HG03280 (cell line): ENCODE measurements at regions not wholly inside any gene's neighbourhood (a gene's known extent, or its start where the extent isn't known, plus 50 kb on each side); places are given as distances from the start of the nearest gene placed in this dataset.
"Not testable (repeated sequence)": the region's sequence is repeated elsewhere in the genome, so short reads cannot be mapped to it uniquely, and the experiment has no call there.

Source experiments
- ATAC-seq: cut with Tn5 transposase; IDR thresholded peaks from one replicate; pipeline ENCODE4 v1.9.1; 2021; ENCODE audit warnings: mild to moderate bottlenecking, moderate library complexity; ENCODE audit not compliant: unreplicated experiment

- no peak for ATAC-seq
Measured at GRCh38 chr6:170003451-170004160, 252.2 kb downstream of the ERMARD start.

GRCh38 chr6:170003027-170003426 lies 251.6 kb downstream of the ERMARD start:
- no peak for ATAC-seq

- not testable (repeated sequence) for ATAC-seq
Measured at GRCh38 chr6:170001782-170002181, 250.4 kb downstream of the ERMARD start.

- no peak for ATAC-seq
Measured at GRCh38 chr6:170000071-170000843, 248.8 kb downstream of the ERMARD start.

GRCh38 chr6:169999367-169999766 lies 247.9 kb downstream of the ERMARD start:
- ATAC-seq, result no peak

- no peak for ATAC-seq
Measured at GRCh38 chr6:169998457-169998856, 247.0 kb downstream of the ERMARD start.

- ATAC-seq, result no peak
Measured at GRCh38 chr6:169997930-169998218, 246.5 kb downstream of the ERMARD start.

- ATAC-seq, result no peak
Measured at GRCh38 chr6:169997187-169997929, 245.9 kb downstream of the ERMARD start.

GRCh38 chr6:169996378-169997051 lies 245.1 kb downstream of the ERMARD start:
- ATAC-seq, result no peak

- no peak for ATAC-seq
Measured at GRCh38 chr6:169994739-169995138, 243.3 kb downstream of the ERMARD start.

- no peak for ATAC-seq
Measured at GRCh38 chr6:169993861-169994481, 242.5 kb downstream of the ERMARD start.

- ATAC-seq, result no peak
Measured at GRCh38 chr6:169991913-169992312, 240.5 kb downstream of the ERMARD start.

GRCh38 chr6:169991031-169991390 lies 239.6 kb downstream of the ERMARD start:
- no peak for ATAC-seq

GRCh38 chr6:169990095-169991030 lies 238.9 kb downstream of the ERMARD start:
- ATAC-seq, result no peak

GRCh38 chr6:169989594-169989993 lies 238.2 kb downstream of the ERMARD start:
- ATAC-seq, result no peak

GRCh38 chr6:169988769-169989550 lies 237.5 kb downstream of the ERMARD start:
- ATAC-seq, result no peak

GRCh38 chr6:169986848-169987498 lies 235.6 kb downstream of the ERMARD start:
- no peak for ATAC-seq

- ATAC-seq, result no peak
Measured at GRCh38 chr6:169986171-169986847, 234.9 kb downstream of the ERMARD start.
